HG02588 (cell line): ENCODE measurements at regions not wholly inside any gene's neighbourhood (a gene's known extent, or its start where the extent isn't known, plus 50 kb on each side); places are given as distances from the start of the nearest gene placed in this dataset.
"Not testable (repeated sequence)": the region's sequence is repeated elsewhere in the genome, so short reads cannot be mapped to it uniquely, and the experiment has no call there.

Experiments used
- ATAC-seq: cut with Tn5 transposase; IDR thresholded peaks from one replicate; pipeline ENCODE4 v1.9.1; 2021; ENCODE audit warnings: mild to moderate bottlenecking, moderate library complexity; ENCODE audit not compliant: unreplicated experiment

DNA sequence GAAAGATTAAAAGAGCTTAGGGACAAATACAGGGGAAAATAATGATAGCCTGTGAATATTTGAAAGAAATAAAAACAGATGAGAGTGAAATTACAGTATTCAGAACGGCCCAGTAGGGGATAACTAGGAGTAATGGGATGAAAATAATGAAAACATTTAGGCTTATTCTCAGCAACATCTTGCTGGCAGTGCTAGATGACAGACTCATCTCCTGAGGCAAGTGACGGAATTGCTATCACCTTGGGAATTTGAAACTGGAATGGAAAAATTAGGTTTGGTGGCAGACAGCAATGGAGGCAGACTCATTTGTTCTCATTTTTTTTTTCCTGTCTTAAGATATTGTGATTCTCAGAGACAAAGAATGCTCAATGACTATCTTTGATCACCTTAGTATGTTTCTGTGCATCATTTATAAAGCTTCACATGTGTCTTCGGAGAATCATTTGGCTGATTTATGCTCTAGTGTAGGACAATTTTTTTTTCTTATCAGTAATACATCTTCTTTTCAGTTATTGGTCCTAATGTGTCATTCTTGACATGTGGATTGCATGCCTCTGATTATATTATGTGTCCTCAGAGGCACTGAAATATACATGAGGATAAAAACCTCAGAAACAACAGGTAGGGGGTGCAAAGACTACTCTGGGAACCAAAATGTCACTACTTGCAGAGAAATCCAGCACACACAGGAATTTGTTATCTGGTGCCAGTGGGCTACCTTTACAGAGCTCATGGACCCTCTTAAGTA is 711.7 kb downstream of the EDEM1 start:
- no peak for ATAC-seq

DNA sequence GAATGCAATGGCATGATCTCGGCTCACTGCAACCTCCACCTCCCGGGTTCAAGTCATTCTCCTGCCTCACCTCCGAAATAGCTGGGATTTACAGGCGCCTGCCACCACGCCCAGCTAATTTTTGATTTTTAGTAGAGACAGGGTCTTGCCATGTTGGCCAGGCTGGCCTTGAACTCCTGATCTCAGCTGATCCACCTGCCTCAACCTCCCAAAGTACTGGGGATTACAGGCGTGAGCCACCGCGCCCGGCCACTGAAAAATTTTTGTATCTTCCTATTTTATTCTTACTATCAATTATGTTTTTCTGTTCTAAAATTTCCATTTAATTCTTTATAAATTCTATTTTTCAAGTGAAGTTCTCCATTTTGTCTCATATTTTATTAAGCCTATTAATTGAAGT is 730.4 kb downstream of the EDEM1 start:
- no peak for ATAC-seq

DNA sequence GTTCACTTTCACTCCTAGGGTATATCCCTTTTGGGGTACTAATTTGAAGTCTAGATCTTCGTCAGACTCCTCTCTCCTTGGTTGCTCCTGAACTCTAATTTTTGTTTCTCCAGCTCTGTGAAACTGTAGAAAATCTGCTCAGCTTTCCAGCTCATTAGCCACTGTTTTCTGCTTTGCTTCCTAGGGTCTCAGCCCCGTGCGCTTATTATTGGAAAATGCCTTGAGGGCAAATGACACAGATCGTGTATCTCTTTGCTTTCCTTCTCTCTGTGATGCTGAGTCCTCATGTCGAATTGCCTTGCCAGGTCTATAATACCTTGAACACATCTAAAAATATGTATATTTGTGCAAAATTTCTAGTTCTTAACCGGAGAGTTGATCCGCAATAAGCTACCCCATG is 731.1 kb downstream of the EDEM1 start:
- no peak for ATAC-seq

DNA sequence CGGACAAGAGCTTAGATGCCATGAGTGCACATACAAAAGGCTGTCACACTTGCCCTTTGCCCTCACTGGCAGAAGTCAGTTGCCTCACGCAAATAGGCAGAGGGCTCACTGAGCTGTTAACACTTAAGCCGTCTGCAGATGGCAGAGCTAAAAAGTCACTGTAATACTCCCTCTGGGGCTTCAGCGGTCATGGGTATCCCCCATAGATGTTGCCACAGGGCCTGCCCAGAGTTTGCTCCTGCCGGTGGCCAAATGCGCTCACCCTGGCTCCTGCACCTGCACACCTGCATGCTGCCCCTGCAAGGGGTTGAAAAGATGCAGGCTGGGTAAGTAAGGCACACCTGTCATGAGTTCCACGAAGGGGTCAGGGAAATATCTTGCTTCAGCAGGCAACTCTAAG is 741.5 kb downstream of the EDEM1 start:
- no peak for ATAC-seq

DNA sequence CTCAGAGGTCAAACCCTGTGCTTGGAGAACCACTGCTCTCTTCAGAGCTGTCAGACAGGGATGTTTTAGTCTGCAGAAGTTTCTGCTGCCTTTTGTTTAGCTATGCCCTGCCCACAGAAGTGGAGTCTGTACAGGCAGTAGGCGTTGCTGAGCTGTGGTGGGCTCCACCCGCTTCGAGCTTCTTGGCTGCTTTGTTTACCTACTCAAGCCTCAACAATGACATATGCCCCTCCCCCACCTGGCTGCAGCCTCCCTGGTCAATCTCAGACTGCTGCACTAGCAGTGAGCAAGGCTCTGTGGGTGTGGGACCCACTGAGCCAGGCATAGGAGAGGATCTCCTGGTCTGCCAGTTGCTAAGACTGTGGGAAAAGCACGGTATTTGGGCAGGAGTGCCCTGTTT is 756.6 kb downstream of the EDEM1 start:
- ATAC-seq: not testable (repeated sequence)

DNA sequence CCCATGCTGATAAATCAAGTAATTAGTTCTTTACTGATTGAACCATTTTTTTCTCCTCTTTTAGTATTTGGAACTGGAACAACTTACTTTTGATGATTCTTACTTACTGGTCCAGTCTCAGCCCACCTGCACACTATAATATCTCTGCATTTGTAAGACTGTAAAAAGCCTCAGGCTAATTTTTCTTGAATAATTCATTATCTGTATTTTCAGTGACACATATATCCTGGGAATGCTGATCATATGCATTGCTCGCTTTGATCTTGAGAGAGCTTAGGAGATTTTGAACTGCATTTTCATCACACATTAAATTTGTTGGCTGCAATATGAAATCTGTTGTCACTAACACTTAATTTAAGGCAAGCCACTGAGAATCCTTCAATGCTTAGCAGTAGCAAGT is 760.6 kb downstream of the EDEM1 start:
- no peak for ATAC-seq

DNA sequence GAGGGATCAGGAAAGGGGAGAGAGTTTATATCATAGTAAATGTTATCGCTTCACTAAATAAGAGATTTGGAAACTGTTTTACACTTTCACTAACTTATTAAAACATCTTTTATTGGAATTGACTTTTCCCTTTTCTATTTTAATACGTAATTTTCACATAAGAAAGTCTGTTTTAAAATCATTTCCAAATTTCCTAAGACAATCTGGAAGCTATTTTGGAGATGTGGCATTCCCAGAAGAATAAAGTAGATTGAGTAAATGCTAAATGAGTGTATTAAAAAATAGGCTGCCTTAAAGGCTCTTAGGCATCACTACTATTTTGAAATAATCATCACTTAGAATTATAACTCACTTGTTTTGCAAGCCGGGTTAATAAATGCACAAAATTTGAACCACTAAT is 763.5 kb downstream of the EDEM1 start:
- ATAC-seq: no peak

DNA sequence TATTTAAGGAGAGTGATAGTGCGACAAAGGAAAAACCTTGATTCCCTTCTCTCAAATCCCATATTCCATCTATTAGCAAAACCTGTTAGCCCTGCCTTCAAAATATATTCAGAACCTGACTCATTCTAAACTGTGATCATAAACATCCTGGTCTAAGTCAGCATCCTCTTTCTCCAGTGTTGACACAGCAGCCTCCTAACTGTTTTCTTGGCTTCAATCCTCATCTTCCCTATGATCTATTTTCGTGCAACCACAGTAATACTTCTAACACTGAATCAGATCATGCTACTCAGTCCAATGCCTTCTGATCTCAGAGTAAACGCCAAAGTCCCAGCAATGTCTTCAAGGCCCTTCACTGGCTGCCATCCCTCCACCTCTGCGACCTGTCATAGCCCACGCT is 785.1 kb downstream of the EDEM1 start:
- no peak for ATAC-seq

DNA sequence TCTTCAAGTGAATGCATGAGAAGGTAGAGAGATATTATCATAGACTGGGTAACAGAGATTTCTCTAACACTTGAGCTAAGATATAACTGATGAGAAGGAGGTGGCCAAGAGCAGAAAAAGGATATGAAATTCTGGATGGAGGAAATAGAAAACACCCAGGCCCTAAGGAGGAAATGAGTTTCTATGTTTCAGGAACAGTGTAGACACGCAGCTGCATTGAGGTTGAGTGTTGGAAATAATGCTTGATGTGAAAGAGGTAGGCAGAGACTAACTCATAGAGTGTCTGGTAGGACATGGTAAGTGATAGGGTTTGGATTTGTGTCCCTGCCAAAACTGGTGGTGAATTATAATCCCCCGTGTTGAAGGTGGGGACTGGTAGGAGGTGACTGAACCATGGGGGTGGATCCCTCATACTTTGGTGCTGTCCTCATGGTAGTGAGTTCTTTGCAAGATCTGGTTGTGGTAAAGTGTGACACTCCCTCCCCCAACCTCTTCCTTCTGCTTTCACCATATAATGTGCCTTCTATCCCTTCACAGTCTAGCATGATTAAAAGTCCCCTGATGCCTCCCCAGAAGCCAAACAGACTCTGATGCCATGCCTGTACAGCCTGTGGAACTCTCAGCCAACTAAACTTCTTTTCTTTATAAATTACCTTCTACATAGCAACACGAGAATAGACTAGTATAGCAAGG is 787.3 kb downstream of the EDEM1 start:
- ATAC-seq: no peak

DNA sequence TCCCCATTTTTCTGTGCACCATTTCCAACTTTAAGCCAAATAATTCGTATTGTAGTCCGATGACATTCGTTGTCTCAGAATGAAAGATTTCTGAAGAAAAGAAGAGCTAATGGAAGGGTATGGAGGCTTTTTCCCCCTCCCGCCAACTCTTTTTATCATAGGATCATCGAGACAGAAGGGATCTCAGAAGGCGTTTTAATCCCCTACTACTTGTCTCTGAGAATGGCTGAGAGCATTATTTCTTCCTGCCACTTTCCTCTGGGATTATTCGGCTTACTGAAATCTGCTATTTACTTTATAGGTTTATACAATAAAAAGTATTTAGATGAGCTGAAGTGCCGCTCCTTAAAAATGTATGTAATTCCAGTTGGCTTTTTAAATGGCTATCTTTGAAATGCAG is 789.8 kb downstream of the EDEM1 start:
- no peak for ATAC-seq

DNA sequence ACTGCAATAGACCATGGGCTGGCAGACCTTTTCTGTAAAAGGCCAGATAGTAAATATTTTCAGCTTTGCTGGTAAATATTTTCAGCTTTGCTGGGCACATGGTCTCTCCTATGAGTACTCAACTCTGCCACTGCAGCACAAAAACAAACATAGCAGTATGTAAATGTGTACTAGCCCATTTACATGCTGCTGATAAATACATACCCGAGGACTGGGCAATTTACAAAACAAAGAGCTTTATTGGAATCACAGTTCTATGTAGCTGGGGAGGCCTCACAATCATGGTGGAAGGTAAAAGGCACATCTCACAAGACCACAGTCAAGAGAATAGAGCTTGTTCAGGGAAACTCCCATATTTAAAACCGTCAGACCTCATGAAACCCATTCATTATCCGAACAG is 793.0 kb downstream of the EDEM1 start:
- ATAC-seq: no peak

DNA sequence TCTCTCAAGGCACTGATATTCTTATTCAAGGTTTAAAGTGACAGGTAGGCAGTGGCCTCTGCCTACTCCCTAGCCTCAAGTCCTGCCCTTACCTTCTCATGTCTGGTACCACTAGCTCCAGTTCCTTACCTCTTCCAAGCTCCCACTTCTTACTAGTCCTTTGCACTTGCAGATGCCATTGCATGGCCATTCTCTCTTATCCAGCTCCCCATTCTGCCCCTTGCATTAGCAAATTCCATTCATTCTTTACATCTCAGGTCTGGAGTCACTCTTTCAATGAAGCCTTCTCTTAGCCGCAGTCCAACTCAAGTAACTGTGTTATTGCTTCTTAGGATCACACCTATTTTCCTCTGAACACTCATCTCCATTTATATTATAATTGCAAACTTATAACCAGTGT is 807.1 kb downstream of the EDEM1 start:
- ATAC-seq: no peak

DNA sequence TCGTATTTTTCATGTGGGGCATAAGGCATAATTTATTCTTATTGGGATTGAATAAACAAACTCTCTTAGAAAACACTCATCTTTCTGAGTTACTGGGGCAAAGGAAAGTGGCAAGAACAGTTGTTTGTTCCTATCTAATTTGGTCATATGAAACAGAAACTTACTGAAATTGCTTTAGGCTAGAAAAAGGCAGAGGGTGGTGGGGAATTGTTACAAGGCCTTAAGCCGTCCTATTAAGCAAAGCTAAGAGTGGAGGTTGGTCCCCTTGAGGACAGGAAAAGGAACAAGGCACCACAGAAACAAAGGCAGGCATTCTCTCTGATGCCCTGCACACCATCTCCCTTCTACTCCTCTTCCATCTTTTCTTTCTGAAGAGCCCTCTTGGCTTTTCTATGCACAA is 830.9 kb downstream of the EDEM1 start:
- ATAC-seq: no peak

DNA sequence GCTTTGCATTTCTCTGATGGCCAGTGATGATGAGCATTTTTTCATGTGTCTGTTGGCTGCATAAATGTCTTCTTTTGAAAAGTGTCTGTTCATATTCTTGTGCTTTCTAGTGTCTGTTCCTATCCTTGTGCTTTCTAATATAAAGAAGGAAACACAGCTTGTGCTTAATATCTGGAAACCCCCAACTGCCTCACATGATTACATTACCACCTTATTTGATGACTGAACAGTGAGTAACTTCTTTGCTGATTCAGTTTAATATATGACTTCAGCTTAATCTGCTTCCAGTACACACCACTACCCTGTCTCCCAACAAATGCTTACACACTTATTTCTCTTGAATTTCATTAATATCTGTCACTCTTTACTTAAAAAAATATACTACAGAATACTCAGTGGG is 835.1 kb downstream of the EDEM1 start:
- no peak for ATAC-seq

DNA sequence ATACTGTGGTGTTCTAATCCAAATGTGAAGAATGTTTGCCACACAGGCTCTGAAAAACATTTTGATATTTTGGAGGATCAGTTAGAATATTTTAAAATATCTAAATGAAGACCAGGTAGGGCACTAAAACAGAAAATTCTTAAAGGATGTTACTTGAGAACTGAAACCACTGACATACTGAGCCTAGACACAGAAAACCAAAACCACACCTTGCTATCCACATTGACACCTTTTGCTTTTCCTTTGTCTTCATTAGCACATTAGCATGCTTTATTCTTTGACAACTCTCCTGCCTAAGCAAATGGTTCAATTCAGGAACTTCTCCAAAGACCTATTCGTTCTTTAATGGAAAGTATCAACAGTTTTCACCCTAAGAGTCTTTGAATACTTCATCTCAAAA is 835.9 kb upstream of the GRM7 start:
- ATAC-seq: no peak

DNA sequence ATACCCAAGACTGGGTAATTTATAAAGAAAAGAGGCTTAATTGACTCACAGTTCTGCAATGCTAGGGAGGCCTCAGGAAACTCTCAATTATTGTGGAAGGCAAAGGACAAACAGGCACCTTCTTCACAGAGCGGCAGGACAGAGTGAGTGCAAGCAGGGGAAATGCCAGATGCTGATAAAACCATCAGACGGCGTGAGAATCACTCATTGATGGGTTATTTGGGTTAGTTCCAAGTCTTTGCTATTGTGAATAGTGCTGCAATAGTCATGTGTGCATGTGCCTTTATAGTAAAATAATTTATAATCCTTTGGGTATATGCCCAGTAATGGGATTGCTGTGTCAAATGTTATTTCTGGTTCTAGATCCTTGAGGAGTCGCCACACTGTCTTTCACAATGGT is 830.3 kb upstream of the GRM7 start:
- not testable (repeated sequence) for ATAC-seq

DNA sequence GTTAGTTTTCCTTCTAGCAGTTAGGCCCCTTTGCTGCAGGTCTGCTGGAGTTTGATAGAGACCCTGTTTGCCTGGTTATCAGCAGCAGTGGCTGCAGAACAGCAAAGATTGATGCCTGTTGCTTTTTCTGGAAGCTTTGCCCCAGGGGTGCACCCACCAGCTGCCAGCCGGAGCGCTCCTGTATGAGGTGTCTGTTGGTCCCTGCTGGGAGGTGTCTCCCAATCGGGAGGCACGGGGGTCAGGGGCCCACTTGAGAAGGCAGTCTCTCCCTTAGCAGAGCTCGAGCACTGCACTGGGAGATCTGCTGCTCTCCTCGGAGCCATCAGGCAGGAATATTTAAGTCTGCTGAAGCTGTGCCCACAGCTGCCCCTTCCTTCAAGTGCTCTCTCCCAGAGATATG is 825.3 kb upstream of the GRM7 start:
- no peak for ATAC-seq

DNA sequence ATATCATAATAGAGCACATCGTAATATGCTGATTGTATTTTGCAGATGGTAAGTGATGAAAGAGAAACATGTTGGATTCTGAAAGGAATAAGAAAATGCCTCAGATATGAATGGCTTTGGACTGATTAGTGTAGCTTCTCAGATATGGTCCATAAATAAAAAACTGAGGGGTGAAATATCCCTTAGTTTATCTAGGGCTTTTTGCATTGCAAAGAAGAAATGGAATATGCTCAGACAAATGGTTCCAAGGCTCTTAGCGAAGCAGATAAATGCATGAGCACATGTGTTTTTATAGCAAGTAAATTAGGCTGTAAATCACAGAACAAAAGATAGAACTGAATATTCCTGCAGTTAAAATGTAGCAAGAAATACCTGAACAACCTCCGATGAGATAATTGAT is 820.9 kb upstream of the GRM7 start:
- ATAC-seq: no peak

DNA sequence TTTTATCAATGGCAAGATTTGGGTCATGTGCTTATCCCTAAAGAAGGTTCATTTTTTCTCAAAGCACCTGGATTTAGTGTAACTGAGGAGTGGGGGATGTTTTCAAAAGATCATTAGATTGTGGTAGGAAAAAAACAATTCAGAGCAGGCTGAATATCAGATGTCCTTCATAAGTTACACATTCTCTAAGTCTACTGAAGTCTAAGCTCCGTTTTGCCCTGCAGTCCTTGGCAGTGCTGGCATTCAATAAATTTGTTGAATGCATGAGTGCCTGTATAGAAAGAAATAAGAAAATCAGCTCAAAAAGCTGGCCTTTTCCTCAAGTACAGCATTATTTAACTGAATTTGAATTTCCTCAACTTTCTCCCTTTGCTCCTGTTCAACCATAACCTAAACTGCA is 819.0 kb upstream of the GRM7 start:
- no peak for ATAC-seq

DNA sequence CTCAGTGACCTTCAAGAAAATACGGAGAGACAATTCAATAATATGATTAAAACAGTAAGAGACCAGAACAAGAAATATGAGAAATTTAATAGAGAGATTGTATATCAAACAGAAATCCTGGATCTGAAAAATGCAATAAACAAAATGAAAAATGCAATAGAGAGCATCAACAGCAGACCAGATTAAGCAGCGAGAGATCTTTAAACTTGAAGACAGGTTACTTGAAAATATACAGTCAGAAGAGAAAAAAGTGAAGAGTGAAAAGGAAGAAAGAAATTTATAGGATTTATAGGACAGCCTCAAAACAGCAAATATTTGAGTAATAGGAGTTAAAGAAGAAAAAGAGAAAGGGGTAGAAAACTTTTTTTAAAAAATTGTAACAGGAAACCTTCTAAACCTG is 813.9 kb upstream of the GRM7 start:
- no peak for ATAC-seq

DNA sequence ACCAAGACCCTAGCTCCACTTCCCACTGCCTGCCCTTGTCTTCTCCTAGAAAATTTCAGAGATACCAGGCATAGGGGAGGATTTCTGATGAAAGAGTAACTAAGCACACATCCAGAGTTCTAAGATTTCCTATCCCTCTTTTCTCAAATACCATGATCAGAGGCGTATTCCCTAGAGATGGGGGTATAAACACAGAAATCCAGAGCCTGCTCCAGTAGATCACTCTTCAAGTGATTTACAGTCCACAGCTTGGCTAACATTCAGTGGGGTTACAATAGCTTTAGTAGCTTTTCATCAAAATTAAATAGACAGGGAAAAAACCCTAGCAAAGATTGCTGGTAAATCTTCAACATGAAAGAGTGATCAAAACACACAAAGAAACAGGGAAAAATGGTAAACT is 800.7 kb upstream of the GRM7 start:
- ATAC-seq: no peak

DNA sequence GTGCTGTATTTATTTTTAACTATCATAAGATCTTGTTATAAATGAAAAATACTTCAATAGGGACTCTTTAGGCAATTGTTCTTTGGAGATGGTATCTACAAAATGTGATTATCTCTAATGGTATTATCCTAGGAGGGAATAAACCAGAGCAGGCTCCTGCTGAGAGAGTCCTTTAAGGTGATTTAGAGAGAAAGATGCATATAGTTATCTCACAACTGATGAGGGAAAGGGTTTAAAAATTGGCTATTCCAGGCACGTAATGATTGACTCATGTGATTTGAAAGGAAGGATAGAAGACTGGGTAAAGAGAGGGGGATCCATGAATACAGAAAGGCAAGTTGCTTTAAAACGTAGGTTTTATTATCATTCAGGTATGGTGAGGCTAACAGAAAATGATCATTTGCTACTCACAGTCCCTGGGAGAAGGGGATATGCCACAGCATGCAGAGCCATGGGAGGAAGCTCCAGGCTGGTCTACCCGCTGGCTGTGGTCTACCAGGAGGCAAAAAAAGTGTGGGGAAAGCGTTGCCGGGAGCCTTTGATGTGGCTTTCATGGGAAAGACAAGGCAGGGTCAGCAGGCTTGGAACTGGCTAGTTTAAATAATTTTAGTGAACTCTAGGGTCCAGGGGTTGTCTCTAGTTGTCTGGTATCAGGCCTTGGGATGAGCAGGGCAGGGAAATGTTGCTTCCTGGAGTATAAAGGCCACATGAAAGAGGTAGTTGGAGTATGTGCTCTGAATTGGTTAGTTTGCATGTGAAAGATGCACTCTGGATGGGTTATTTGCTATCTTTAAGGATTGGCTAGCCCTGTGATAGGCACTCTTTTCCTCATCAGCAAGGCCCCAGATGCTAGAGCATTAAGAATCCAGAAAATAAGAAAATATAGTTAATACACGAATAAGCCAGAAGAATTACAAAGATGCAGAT is 798.4 kb upstream of the GRM7 start:
- ATAC-seq: no peak
